ENCODE measurements at regions not wholly inside any gene's neighbourhood (a gene's known extent, or its start where the extent isn't known, plus 50 kb on each side); places are given as distances from the start of the nearest gene placed in this dataset.

GRCh38 chr12:60522684-60523400 is 927.0 kb downstream of the SLC16A7 start:
- no peak for DNase-seq (ENCODE audit: low spot score)
- no peaks in the 10 kb centered on the region for H3K27me3 ChIP-seq (replicated peaks; ENCODE audit: insufficient read depth)
- no peaks in the 10 kb centered on the region for H3K36me3 ChIP-seq
- no peaks in the 10 kb centered on the region for H3K9me3 ChIP-seq
- no peak overlapping the region for H3K4me3 ChIP-seq
- TF ChIP-seq, protein P1, sequence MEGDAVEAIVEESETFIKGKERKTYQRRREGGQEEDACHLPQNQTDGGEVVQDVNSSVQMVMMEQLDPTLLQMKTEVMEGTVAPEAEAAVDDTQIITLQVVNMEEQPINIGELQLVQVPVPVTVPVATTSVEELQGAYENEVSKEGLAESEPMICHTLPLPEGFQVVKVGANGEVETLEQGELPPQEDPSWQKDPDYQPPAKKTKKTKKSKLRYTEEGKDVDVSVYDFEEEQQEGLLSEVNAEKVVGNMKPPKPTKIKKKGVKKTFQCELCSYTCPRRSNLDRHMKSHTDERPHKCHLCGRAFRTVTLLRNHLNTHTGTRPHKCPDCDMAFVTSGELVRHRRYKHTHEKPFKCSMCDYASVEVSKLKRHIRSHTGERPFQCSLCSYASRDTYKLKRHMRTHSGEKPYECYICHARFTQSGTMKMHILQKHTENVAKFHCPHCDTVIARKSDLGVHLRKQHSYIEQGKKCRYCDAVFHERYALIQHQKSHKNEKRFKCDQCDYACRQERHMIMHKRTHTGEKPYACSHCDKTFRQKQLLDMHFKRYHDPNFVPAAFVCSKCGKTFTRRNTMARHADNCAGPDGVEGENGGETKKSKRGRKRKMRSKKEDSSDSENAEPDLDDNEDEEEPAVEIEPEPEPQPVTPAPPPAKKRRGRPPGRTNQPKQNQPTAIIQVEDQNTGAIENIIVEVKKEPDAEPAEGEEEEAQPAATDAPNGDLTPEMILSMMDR (IDR thresholded peaks at IDR 0.05): no peak
- no peak for ATAC-seq (ENCODE audit: insufficient number of reproducible peaks, low FRiP score, low read depth)
- no peak overlapping the region for H3K27ac ChIP-seq
- H3K4me1 ChIP-seq (ENCODE audit: control insufficient read depth in 1 of 2, low read depth in 2 of 2): no peaks in the 10 kb centered on the region

DNA sequence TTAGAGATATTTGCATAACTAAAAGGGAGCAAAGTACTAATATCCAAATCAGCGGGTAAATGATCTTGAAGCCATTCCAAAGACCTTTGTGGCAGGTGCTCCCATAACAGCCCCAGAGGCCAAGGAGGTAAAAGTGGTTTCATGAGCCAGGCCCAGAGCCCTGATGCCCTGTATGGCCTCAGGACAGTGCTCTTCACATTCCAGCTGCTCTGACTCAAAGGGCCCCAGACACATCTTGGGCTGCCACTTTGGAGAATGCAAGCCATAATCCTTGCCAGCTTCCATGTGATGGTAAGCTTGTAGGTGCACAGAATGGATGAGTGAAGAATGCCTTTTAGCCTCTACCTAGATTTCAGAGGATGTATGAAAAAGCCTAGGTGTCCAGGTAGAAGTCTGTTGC is 933.4 kb downstream of the SLC16A7 start:
- H3K36me3 ChIP-seq: no peaks in the 10 kb centered on the region
- TF ChIP-seq, protein P1 (IDR thresholded peaks at IDR 0.05): no peak
- no peaks in the 10 kb centered on the region for H3K4me1 ChIP-seq (ENCODE audit: control insufficient read depth in 1 of 2, low read depth in 2 of 2)
- ATAC-seq (ENCODE audit: insufficient number of reproducible peaks, low FRiP score, low read depth): no peak
- no peak for DNase-seq (ENCODE audit: low spot score)
- H3K27ac ChIP-seq: no peak overlapping the region
- no peaks in the 10 kb centered on the region for H3K27me3 ChIP-seq (replicated peaks; ENCODE audit: insufficient read depth)
- no peaks in the 10 kb centered on the region for H3K9me3 ChIP-seq
- no peak overlapping the region for H3K4me3 ChIP-seq

DNA sequence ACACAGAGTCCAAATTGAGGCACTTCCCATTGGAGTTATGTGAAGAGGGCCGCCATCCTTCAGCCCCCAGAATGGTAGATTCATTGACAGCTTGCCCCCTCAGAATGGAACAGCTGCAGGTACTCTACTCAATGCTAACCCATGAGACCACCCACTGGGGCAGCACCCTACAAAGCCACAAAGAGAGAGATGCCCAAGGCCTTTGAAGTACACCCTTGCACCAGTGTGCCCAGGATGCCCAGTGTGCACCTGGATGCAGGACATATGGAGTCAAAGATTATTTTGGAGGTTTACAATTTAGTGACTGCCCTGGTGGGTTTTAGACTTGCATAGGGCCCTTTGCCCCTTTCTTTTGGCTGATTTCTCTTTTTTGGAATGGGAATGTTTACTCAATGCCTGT is 933.9 kb downstream of the SLC16A7 start:
- no peaks in the 10 kb centered on the region for H3K27me3 ChIP-seq (replicated peaks; ENCODE audit: insufficient read depth)
- DNase-seq (ENCODE audit: low spot score) (no peak), ATAC-seq (ENCODE audit: insufficient number of reproducible peaks, low FRiP score, low read depth) (no peak)
- H3K4me3 ChIP-seq: no peak overlapping the region
- H3K36me3 ChIP-seq: no peaks in the 10 kb centered on the region
- no peaks in the 10 kb centered on the region for H3K4me1 ChIP-seq (ENCODE audit: control insufficient read depth in 1 of 2, low read depth in 2 of 2)
- H3K9me3 ChIP-seq: no peaks in the 10 kb centered on the region
- TF ChIP-seq, protein P1 (IDR thresholded peaks at IDR 0.05): no peak
- no peak overlapping the region for H3K27ac ChIP-seq

DNA sequence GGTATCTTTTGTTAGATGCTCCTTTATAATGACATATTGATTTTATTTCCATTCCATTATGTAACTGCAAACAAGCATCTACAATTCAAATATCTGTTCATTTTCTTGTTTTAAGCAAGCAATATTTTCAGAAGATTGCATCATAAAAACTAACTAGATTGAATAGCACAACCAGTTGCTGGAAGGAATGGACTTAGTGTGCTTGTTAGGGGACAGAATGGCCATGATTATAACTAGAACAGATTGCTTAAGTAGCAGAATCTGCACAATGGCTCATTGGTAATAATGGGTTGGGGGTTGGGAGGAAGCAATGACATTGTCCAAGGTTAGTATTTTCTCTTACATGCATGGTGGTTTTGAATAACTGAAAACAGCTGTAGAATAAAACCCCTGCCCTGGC is 939.5 kb downstream of the SLC16A7 start:
- DNase-seq (ENCODE audit: low spot score) (no peak), ATAC-seq (ENCODE audit: insufficient number of reproducible peaks, low FRiP score, low read depth) (no peak)
- TF ChIP-seq, protein P1 (IDR thresholded peaks at IDR 0.05): no peak
- Histone ChIP-seq H3K4me1 (ENCODE audit: control insufficient read depth in 1 of 2, low read depth in 2 of 2) (no peaks in the 10 kb centered on the region), H3K9me3 (no peaks in the 10 kb centered on the region), H3K27me3 (replicated peaks; ENCODE audit: insufficient read depth) (no peaks in the 10 kb centered on the region), H3K4me3 (no peak overlapping the region), H3K27ac (no peak overlapping the region), H3K36me3 (no peaks in the 10 kb centered on the region)

- H3K27me3 ChIP-seq (replicated peaks; ENCODE audit: insufficient read depth): no peaks in the 10 kb centered on the region
- no peaks in the 10 kb centered on the region for H3K9me3 ChIP-seq
- no peak overlapping the region for H3K4me3 ChIP-seq
- no peaks in the 10 kb centered on the region for H3K4me1 ChIP-seq (ENCODE audit: control insufficient read depth in 1 of 2, low read depth in 2 of 2)
- ATAC-seq (ENCODE audit: insufficient number of reproducible peaks, low FRiP score, low read depth) (no peak), DNase-seq (ENCODE audit: low spot score) (no peak)
- TF ChIP-seq, protein P1 (IDR thresholded peaks at IDR 0.05): no peak
- no peak overlapping the region for H3K27ac ChIP-seq
- no peaks in the 10 kb centered on the region for H3K36me3 ChIP-seq
These were observed 943.8 kb downstream of the SLC16A7 start for GRCh38 chr12:60539592-60539991.

Measured in thoracic aorta (tissue), 2 donors.